OCI-LY3 (cell line): ENCODE measurements at regions not wholly inside any gene's neighbourhood (a gene's known extent, or its start where the extent isn't known, plus 50 kb on each side); places are given as distances from the start of the nearest gene placed in this dataset.
"Not testable (repeated sequence)": the region's sequence is repeated elsewhere in the genome, so short reads cannot be mapped to it uniquely, and the experiment has no call there.

Experiments used
- H2AFZ ChIP-seq: fragments of 200-600, 300-600 bp; shearing (Covaris generic); 2 replicates; pipeline ENCODE4 v1.6.0; 2014; ENCODE audit warnings: antibody characterized with exemption, low read depth, low read length
- H3K27ac ChIP-seq: fragments of 200-600, 300-600 bp; sonication (generic); 2 replicates; pipeline ENCODE4 v1.5.1; 2014; ENCODE audit warnings: mild to moderate bottlenecking, low read length, moderate library complexity, mixed read lengths
- H3K27me3 ChIP-seq: fragments of 200-600, 300-600 bp; sonication (generic); 2 replicates; pipeline ENCODE4 v1.6.1; 2014; ENCODE audit warnings: low read depth, low read length, mixed read lengths
- H3K36me3 ChIP-seq: fragments of 200-600, 300-600 bp; sonication (generic); replicated peaks from 2 replicates; pipeline ENCODE3; 2014; ENCODE audit warnings: low read depth, low read length, mixed read lengths
- H3K4me1 ChIP-seq: fragments of 300-600, 200-600 bp; sonication (generic); 2 replicates; pipeline ENCODE4 v1.6.1; 2014; ENCODE audit warnings: low read length, mixed read lengths
- H3K4me2 ChIP-seq: fragments of 200-600, 300-600 bp; sonication (generic); 2 replicates; pipeline ENCODE4 v1.6.1; 2014; ENCODE audit warnings: low read length, mixed read lengths
- H3K4me3 ChIP-seq: fragments of 300-600, 200-600 bp; sonication (generic); 2 replicates; pipeline ENCODE4 v1.5.1; 2014; ENCODE audit warnings: antibody characterized with exemption, mild to moderate bottlenecking, low read length, moderate library complexity
- H3K79me2 ChIP-seq: fragments of 300-600, 200-600 bp; shearing (Covaris generic); 2 replicates; pipeline ENCODE4 v1.6.1; 2014; ENCODE audit warnings: mild to moderate bottlenecking, low read length, mixed read lengths
- H3K9ac ChIP-seq: fragments of 300-600, 200-600 bp; shearing (Covaris generic); 2 replicates; pipeline ENCODE4 v1.6.0; 2014; ENCODE audit warnings: mild to moderate bottlenecking, low read length, moderate library complexity
- H3K9me3 ChIP-seq: fragments of 200-600, 300-600 bp; shearing (Covaris generic); 2 replicates; pipeline ENCODE4 v1.6.1; 2014; ENCODE audit warnings: low read length, mixed read lengths; ENCODE audit not compliant: insufficient read depth
- H4K20me1 ChIP-seq: fragments of 200-600, 300-600 bp; sonication (generic); 2 replicates; pipeline ENCODE4 v1.6.1; 2016; ENCODE audit warnings: low read length, mixed read lengths; ENCODE audit not compliant: insufficient read depth
- EZH2phosphoT487 ChIP-seq: fragments of 200-600 bp; shearing (Covaris generic); IDR thresholded peaks from 2 replicates; pipeline ENCODE4 v1.6.1; 2018; ENCODE audit warnings: antibody characterized with exemption, mixed run types, low read depth
- TF ChIP-seq, protein P1 (sequence below): fragments of 200-600, 300-600 bp; sonication (generic); IDR thresholded peaks from 2 replicates; pipeline ENCODE4 v1.5.1; 2014; ENCODE audit warnings: antibody characterized with exemption, low read length, low read depth

DNA sequence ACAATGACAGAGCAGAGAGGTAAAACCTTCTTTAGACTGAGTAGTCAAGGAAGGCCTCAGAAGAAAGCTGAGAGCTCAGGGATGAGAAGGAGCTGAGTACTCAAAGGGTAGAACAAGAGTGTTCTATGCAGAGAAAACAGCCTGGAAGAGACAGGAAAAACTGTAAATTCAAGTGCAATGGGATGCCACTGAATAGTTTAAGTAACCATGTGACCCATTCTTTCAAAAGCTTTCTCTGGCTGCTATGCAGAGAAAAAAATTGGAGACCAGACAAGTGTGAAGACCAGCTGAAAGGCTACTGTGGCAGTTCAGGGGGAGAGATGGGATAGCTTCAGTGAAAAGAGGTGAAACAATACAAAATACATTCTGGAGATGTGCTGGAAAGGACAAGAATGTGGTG is 61.3 kb upstream of the RNF38 start:
- Histone ChIP-seq H3K4me1 (no peaks in the 10 kb centered on the region), H3K79me2 (peaks cover 51% of the 10 kb centered on the region), H3K9me3 (no peaks in the 10 kb centered on the region), H4K20me1 (peaks cover 26% of the 10 kb centered on the region), H3K9ac (no peak overlapping the region), H3K27ac (no peak overlapping the region), H3K36me3 (peaks cover 3% of the 10 kb centered on the region), H2AFZ (no peak overlapping the region), H3K27me3 (no peaks in the 10 kb centered on the region), H3K4me2 (no peak overlapping the region), H3K4me3 (no peak overlapping the region)
- TF ChIP-seq, protein P1, sequence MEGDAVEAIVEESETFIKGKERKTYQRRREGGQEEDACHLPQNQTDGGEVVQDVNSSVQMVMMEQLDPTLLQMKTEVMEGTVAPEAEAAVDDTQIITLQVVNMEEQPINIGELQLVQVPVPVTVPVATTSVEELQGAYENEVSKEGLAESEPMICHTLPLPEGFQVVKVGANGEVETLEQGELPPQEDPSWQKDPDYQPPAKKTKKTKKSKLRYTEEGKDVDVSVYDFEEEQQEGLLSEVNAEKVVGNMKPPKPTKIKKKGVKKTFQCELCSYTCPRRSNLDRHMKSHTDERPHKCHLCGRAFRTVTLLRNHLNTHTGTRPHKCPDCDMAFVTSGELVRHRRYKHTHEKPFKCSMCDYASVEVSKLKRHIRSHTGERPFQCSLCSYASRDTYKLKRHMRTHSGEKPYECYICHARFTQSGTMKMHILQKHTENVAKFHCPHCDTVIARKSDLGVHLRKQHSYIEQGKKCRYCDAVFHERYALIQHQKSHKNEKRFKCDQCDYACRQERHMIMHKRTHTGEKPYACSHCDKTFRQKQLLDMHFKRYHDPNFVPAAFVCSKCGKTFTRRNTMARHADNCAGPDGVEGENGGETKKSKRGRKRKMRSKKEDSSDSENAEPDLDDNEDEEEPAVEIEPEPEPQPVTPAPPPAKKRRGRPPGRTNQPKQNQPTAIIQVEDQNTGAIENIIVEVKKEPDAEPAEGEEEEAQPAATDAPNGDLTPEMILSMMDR, result no peak
- TF ChIP-seq EZH2phosphoT487, result no peak

DNA sequence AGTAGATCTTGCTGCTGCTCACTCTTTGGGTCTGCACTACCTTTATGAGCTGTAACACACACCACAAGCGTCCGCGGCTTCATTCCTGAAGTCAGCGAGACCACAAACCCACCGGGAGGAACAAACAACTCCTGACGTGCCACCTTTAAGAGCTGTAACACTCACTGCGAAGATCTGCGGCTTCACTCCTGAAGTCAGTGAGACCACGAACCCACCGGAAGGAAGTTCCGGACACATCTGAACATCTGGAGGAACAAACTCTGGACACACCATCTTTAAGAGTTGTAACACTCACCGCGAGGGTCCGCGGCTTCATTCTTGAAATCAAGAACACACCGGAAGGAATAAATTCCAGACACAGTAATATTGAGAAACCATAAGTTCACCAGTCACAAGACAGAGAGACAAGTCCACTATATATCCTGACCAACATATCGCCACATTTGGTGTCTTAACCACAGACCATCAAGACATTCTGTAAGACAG is 58.4 kb upstream of the RNF38 start:
- H3K79me2 ChIP-seq, result peaks cover 51% of the 10 kb centered on the region

DNA sequence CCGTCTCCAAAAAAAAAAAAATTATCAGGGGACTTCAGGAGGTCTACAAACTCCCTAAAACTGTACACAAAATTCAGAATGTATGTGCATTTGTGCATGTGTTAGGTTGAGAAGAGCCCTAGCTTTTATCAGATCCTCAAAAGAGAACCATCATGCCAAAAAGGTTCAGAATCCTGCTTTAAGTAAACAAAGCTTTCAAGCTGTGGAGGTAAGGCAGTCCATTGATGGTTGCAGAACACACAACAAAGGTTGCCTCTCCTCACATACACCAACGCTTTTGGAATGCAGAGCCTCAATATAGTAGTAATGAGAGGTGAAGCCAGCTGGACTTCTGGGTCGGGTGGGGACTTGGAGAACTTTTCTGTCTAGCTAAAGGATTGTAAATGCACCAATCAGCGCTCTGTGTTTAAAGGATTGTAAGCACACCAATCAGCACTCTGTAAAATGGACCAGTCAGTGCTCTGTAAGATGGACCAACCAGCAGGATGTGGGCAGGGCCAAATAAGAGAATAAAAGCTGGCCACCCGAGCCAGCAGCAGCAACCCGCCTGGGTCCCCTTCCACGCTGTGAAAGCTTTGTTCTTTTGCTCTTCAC is 57.9 kb upstream of the RNF38 start:
- peaks cover 47% of the 10 kb centered on the region for H3K79me2 ChIP-seq
- no peak overlapping the region for H3K4me2 ChIP-seq
- no peak overlapping the region for H3K4me3 ChIP-seq

More for the DNA sequence above, 58.4 kb upstream of the RNF38 start:
- H3K9ac ChIP-seq, H3K4me3 ChIP-seq, H3K36me3 ChIP-seq, H3K27ac ChIP-seq, H3K4me1 ChIP-seq, H2AFZ ChIP-seq, H3K9me3 ChIP-seq, H3K27me3 ChIP-seq, H3K4me2 ChIP-seq: not testable (repeated sequence)
- H4K20me1 ChIP-seq, result peaks cover 26% of the 10 kb centered on the region

DNA sequence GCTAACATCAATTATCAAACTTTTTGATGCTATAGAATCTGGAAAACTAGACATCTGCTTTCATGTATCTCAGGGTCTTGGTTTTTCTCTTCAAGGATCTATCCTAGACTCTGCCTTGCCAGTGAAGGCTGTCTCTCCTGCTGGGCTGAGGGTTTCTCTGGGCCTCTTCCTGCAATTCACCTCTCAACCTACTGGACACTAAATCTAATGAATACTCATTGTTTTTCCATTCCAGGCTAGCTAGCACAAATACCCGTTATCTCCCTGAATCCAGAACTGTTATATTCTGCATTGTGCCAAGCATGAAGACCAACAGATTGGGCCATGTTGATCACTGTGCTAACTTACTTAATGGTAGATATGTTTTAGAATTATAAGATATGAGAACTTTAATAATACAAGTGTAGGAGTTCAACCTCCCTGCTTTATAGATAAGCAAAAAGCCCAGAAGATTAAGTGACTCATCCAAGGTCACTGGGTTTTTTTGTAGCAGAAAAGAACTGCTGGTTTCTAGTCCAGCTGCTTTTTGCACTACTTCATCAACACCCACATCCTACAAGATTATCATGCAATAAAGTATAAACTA is 56.5 kb upstream of the RNF38 start:
- H3K36me3 ChIP-seq, result peaks cover 3% of the 10 kb centered on the region
- H3K27me3 ChIP-seq, result no peaks in the 10 kb centered on the region
- H3K27ac ChIP-seq, result no peak overlapping the region
- no peak overlapping the region for H2AFZ ChIP-seq
- TF ChIP-seq EZH2phosphoT487, result no peak
- no peak overlapping the region for H3K4me2 ChIP-seq
- no peak overlapping the region for H3K4me3 ChIP-seq
- H3K4me1 ChIP-seq, result no peaks in the 10 kb centered on the region
- H3K9ac ChIP-seq, result no peak overlapping the region
- peaks cover 37% of the 10 kb centered on the region for H3K79me2 ChIP-seq
- H3K9me3 ChIP-seq, result no peaks in the 10 kb centered on the region
- peaks cover 17% of the 10 kb centered on the region for H4K20me1 ChIP-seq

More for the DNA sequence above, 57.9 kb upstream of the RNF38 start:
- Histone ChIP-seq H3K27ac (no peak overlapping the region), H2AFZ (no peak overlapping the region), H3K9ac (no peak overlapping the region), H4K20me1 (peaks cover 21% of the 10 kb centered on the region), H3K4me1 (no peaks in the 10 kb centered on the region), H3K36me3 (peaks cover 3% of the 10 kb centered on the region), H3K9me3 (no peaks in the 10 kb centered on the region), H3K27me3 (no peaks in the 10 kb centered on the region)
- TF ChIP-seq, protein P1, result no peak
- TF ChIP-seq EZH2phosphoT487, result no peak

DNA sequence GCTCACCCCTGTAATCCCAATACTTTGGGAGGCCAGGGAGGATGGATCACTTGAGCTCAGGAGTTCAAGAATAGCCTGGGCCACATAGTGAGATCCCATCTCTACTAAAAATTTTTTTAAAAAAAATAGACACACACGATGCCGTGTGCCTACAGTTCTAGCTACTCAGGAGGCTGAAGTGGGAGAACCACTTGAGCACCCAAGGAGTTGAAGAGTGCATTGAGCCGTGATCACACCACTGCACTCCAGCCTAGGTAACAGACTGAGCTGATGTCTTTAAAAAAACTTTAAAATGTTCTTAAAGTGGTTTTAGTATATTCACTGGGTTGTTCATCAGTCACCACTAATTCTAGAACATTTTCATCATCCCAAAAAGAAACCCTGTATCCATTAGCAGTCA is 51.9 kb upstream of the RNF38 start:
- H3K36me3 ChIP-seq, result no peaks in the 10 kb centered on the region
- H3K27me3 ChIP-seq, result no peaks in the 10 kb centered on the region
- H3K9ac ChIP-seq, result no peak overlapping the region
- H3K4me1 ChIP-seq, result no peaks in the 10 kb centered on the region
- H3K4me3 ChIP-seq, result no peak overlapping the region
- H2AFZ ChIP-seq, result no peak overlapping the region
- peaks cover 27% of the 10 kb centered on the region for H3K79me2 ChIP-seq
- H3K27ac ChIP-seq, result no peak overlapping the region
- TF ChIP-seq, protein P1, result no peak
- TF ChIP-seq EZH2phosphoT487, result no peak
- no peak overlapping the region for H3K4me2 ChIP-seq
- H3K9me3 ChIP-seq, result no peaks in the 10 kb centered on the region
- peaks cover 28% of the 10 kb centered on the region for H4K20me1 ChIP-seq
